Esophagus (tissue), 2 donors: ENCODE measurements at regions not wholly inside any gene's neighbourhood (a gene's known extent, or its start where the extent isn't known, plus 50 kb on each side); places are given as distances from the start of the nearest gene placed in this dataset.

ENCODE experiments used
- H3K27ac ChIP-seq, 2 donors: one replicate each; pipeline ENCODE4 v1.5.1; 2013; ENCODE audit warnings: low read depth in 2 of 2, mild to moderate bottlenecking in 2 of 2, inconsistent platforms in 1 of 2, low read length in 1 of 2, moderate library complexity in 1 of 2
- H3K27me3 ChIP-seq, 2 donors: one replicate each; pipeline ENCODE4 v1.6.1; 2013; ENCODE audit warnings: low read length in 2 of 2, control low read depth in 1 of 2, mild to moderate bottlenecking in 1 of 2; ENCODE audit not compliant: insufficient read depth in 2 of 2, control insufficient read depth in 1 of 2
- H3K36me3 ChIP-seq, 2 donors: one replicate each; pipeline ENCODE4 v1.6.1; 2013; ENCODE audit warnings: low read length in 1 of 2; ENCODE audit not compliant: control insufficient read depth in 2 of 2, insufficient read depth in 2 of 2
- H3K4me1 ChIP-seq, 2 donors: one replicate each; pipeline ENCODE4 v1.6.1; 2013; ENCODE audit warnings: low read length in 1 of 2; ENCODE audit not compliant: control insufficient read depth in 2 of 2, insufficient read depth in 2 of 2
- H3K4me3 ChIP-seq, 2 donors: one replicate each; pipeline ENCODE4 v1.5.1; 2013; ENCODE audit warnings: low read length in 2 of 2, mild to moderate bottlenecking in 2 of 2, low read depth in 1 of 2, moderate library complexity in 1 of 2
- H3K9me3 ChIP-seq, 2 donors: one replicate each; pipeline ENCODE4 v1.6.1; 2013; ENCODE audit warnings: mild to moderate bottlenecking in 2 of 2, low read depth in 1 of 2, low read length in 1 of 2, moderate library complexity in 1 of 2; ENCODE audit not compliant: control insufficient read depth in 2 of 2, insufficient read depth in 1 of 2
- WGBS, 2 donors: extraction: QIAGEN DNeasy Blood & Tissue Kit; methylation state at CpG; one replicate each; pipeline ENCODE4 v1.1.7; 2013; 5-methylcytosine and 5-hydroxymethylcytosine counted together
- donor health status: healthy with polysubstance abuse.
- donor health status: Bipolar disorder and iron deficiency.

GRCh38 chr2:22990246-22990645, 394.7 kb upstream of the KLHL29 start:
- 53 to 61% methylated on average over 3 of the region's 3 CpGs for WGBS, 2 donors
- Histone ChIP-seq H3K36me3 (no peaks in the 10 kb centered on the region), H3K27ac (no peak overlapping the region), H3K4me1 (no peaks in the 10 kb centered on the region), H3K27me3 (no peaks in the 10 kb centered on the region), H3K4me3 (no peak overlapping the region), H3K9me3 (no peaks in the 10 kb centered on the region)

- Histone ChIP-seq H3K4me1 (no peaks in the 10 kb centered on the region), H3K27ac (no peak overlapping the region), H3K36me3 (no peaks in the 10 kb centered on the region), H3K27me3 (no peaks in the 10 kb centered on the region), H3K9me3 (no peaks in the 10 kb centered on the region), H3K4me3 (no peak overlapping the region)
- WGBS, 2 donors = 70 to 75% methylated on average over 3 of the region's 3 CpGs
Measured at GRCh38 chr2:22991844-22992243, 393.1 kb upstream of the KLHL29 start.

- H3K4me3 ChIP-seq = no peak overlapping the region
- no peaks in the 10 kb centered on the region for H3K4me1 ChIP-seq
- no peaks in the 10 kb centered on the region for H3K9me3 ChIP-seq
- WGBS, 2 donors = 44 to 55% methylated on average over 2 of the region's 2 CpGs
- no peak overlapping the region for H3K27ac ChIP-seq
- no peaks in the 10 kb centered on the region for H3K36me3 ChIP-seq
- H3K27me3 ChIP-seq = no peaks in the 10 kb centered on the region
Measured at GRCh38 chr2:22992441-22992840, 392.5 kb upstream of the KLHL29 start.

- H3K27me3 ChIP-seq = no peaks in the 10 kb centered on the region
- no peaks in the 10 kb centered on the region for H3K36me3 ChIP-seq
- no peaks in the 10 kb centered on the region for H3K4me1 ChIP-seq
- no peak overlapping the region for H3K4me3 ChIP-seq
- WGBS, 2 donors = 69% methylated on average over 1 of the region's 1 CpG
- no peaks in the 10 kb centered on the region for H3K9me3 ChIP-seq
- H3K27ac ChIP-seq = no peak overlapping the region
Measured at GRCh38 chr2:22993250-22993649, 391.7 kb upstream of the KLHL29 start.

GRCh38 chr2:22995576-22995975, 389.4 kb upstream of the KLHL29 start:
- WGBS, 2 donors = 86 to 90% methylated on average over 3 of the region's 3 CpGs

GRCh38 chr2:22996911-22997310, 388.1 kb upstream of the KLHL29 start:
- WGBS, 2 donors = 57 to 61% methylated on average over 2 of the region's 2 CpGs
- Histone ChIP-seq H3K4me1 (no peaks in the 10 kb centered on the region), H3K36me3 (no peaks in the 10 kb centered on the region), H3K27ac (no peak overlapping the region), H3K4me3 (no peak overlapping the region), H3K9me3 (no peaks in the 10 kb centered on the region), H3K27me3 (no peaks in the 10 kb centered on the region)

More at GRCh38 chr2:22995576-22995975, 389.4 kb upstream of the KLHL29 start:
- Histone ChIP-seq H3K36me3 (no peaks in the 10 kb centered on the region), H3K27ac (no peak overlapping the region), H3K27me3 (no peaks in the 10 kb centered on the region), H3K4me1 (no peaks in the 10 kb centered on the region), H3K9me3 (no peaks in the 10 kb centered on the region), H3K4me3 (no peak overlapping the region)

- no peak overlapping the region for H3K27ac ChIP-seq
- 75 to 81% methylated on average over 3 of the region's 3 CpGs for WGBS, 2 donors
- no peak overlapping the region for H3K4me3 ChIP-seq
Measured at GRCh38 chr2:22998359-22998758, 386.6 kb upstream of the KLHL29 start.

GRCh38 chr2:22999951-23000350, 385.0 kb upstream of the KLHL29 start:
- Histone ChIP-seq H3K4me1 (no peaks in the 10 kb centered on the region), H3K4me3 (no peak overlapping the region), H3K27me3 (no peaks in the 10 kb centered on the region), H3K27ac (no peak overlapping the region), H3K9me3 (no peaks in the 10 kb centered on the region), H3K36me3 (no peaks in the 10 kb centered on the region)
- 73 to 82% methylated on average over 4 of the region's 4 CpGs for WGBS, 2 donors

More at GRCh38 chr2:22998359-22998758, 386.6 kb upstream of the KLHL29 start:
- H3K4me1 ChIP-seq = no peaks in the 10 kb centered on the region
- H3K27me3 ChIP-seq = no peaks in the 10 kb centered on the region
- no peaks in the 10 kb centered on the region for H3K36me3 ChIP-seq
- H3K9me3 ChIP-seq = no peaks in the 10 kb centered on the region

- Histone ChIP-seq H3K36me3 (no peaks in the 10 kb centered on the region), H3K4me3 (no peak overlapping the region), H3K27ac (no peak overlapping the region), H3K4me1 (no peaks in the 10 kb centered on the region), H3K9me3 (no peaks in the 10 kb centered on the region), H3K27me3 (no peaks in the 10 kb centered on the region)
- 96 to 98% methylated on average over 1 of the region's 1 CpG for WGBS, 2 donors
Measured at GRCh38 chr2:23002234-23002633, 382.7 kb upstream of the KLHL29 start.

GRCh38 chr2:23005469-23005868, 379.5 kb upstream of the KLHL29 start:
- H3K36me3 ChIP-seq = no peaks in the 10 kb centered on the region
- no peaks in the 10 kb centered on the region for H3K9me3 ChIP-seq
- no peaks in the 10 kb centered on the region for H3K4me1 ChIP-seq
- H3K4me3 ChIP-seq = no peak overlapping the region
- no peaks in the 10 kb centered on the region for H3K27me3 ChIP-seq
- H3K27ac ChIP-seq = no peak overlapping the region
- WGBS, 2 donors = 83 to 96% methylated on average over 4 of the region's 4 CpGs
